ENCODE measurements at regions not wholly inside any gene's neighbourhood (a gene's known extent, or its start where the extent isn't known, plus 50 kb on each side); places are given as distances from the start of the nearest gene placed in this dataset.

DNA sequence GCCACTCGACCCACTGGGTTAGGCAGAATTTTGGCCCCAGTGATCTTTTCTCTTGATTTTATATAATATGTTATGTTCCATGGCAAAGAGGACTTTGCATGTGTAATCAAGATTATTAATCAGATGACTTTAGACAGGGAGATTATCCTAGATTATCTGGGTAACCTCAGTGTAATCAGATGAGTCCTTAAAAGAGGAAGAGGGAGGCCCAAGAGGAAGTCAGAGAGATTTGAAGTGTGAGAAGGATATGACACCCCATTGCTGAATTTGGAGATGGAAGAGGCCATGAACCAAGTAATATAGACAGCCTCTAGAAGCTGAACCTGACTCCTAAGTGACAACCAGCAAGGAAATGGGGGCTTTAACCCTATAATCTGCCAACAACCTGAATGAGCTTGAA, 117.1 kb upstream of the CSF3R start:
- TF ChIP-seq, protein P1, sequence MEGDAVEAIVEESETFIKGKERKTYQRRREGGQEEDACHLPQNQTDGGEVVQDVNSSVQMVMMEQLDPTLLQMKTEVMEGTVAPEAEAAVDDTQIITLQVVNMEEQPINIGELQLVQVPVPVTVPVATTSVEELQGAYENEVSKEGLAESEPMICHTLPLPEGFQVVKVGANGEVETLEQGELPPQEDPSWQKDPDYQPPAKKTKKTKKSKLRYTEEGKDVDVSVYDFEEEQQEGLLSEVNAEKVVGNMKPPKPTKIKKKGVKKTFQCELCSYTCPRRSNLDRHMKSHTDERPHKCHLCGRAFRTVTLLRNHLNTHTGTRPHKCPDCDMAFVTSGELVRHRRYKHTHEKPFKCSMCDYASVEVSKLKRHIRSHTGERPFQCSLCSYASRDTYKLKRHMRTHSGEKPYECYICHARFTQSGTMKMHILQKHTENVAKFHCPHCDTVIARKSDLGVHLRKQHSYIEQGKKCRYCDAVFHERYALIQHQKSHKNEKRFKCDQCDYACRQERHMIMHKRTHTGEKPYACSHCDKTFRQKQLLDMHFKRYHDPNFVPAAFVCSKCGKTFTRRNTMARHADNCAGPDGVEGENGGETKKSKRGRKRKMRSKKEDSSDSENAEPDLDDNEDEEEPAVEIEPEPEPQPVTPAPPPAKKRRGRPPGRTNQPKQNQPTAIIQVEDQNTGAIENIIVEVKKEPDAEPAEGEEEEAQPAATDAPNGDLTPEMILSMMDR (IDR thresholded peaks at IDR 0.05): no peak
- intact Hi-C loops (cut with DNase I; ENCODE audit: low total_unique reads): no loop called here
- H3K4me1 ChIP-seq: no peaks in the 10 kb centered on the region
- no peaks in the 10 kb centered on the region for H3K36me3 ChIP-seq (ENCODE audit: low read depth, missing control alignments)
- H3K27ac ChIP-seq: no peak overlapping the region
- DNase-seq: no peak
- 85 to 100% methylated on average over 1 of the region's 1 CpG for WGBS, 2 donors
- no peak overlapping the region for H3K4me3 ChIP-seq
- H3K27me3 ChIP-seq: no peaks in the 10 kb centered on the region
- H3K9me3 ChIP-seq: no peaks in the 10 kb centered on the region

- no peaks in the 10 kb centered on the region for H3K9me3 ChIP-seq
- intact Hi-C loops (cut with DNase I; ENCODE audit: low total_unique reads): no loop called here
- TF ChIP-seq, protein P1 (IDR thresholded peaks at IDR 0.05): no peak
- H3K27ac ChIP-seq: no peak overlapping the region
- no peak overlapping the region for H3K4me3 ChIP-seq
- H3K27me3 ChIP-seq: no peaks in the 10 kb centered on the region
- no peak for DNase-seq
- H3K4me1 ChIP-seq: no peaks in the 10 kb centered on the region
- no peaks in the 10 kb centered on the region for H3K36me3 ChIP-seq (ENCODE audit: low read depth, missing control alignments)
- 70 to 83% methylated on average over 5 of the region's 5 CpGs for WGBS, 2 donors
Observed at GRCh38 chr1:36597514-36597913, 114.8 kb upstream of the CSF3R start.

GRCh38 chr1:36595921-36596320, 113.2 kb upstream of the CSF3R start:
- TF ChIP-seq, protein P1 (IDR thresholded peaks at IDR 0.05): no peak
- no peak for TF ChIP-seq POLR2A (IDR thresholded peaks at IDR 0.05)
- H3K9me3 ChIP-seq: no peaks in the 10 kb centered on the region
- DNase-seq: no peak
- WGBS, 2 donors: 80 to 82% methylated on average over 10 to 11 of the region's 11 CpGs
- no peaks in the 10 kb centered on the region for H3K36me3 ChIP-seq (ENCODE audit: low read depth, missing control alignments)
- intact Hi-C loops (cut with DNase I; ENCODE audit: low total_unique reads): no loop called here
- no peak overlapping the region for H3K4me3 ChIP-seq
- H3K27ac ChIP-seq: no peak overlapping the region
- no peaks in the 10 kb centered on the region for H3K4me1 ChIP-seq
- no peaks in the 10 kb centered on the region for H3K27me3 ChIP-seq

GRCh38 chr1:36595349-36595748, 112.6 kb upstream of the CSF3R start:
- TF ChIP-seq, protein P1 (IDR thresholded peaks at IDR 0.05): no peak
- no peak for TF ChIP-seq POLR2A (IDR thresholded peaks at IDR 0.05)
- H3K27ac ChIP-seq: no peak overlapping the region
- H3K4me3 ChIP-seq: no peak overlapping the region
- H3K4me1 ChIP-seq: peaks cover 4% of the 10 kb centered on the region
- H3K27me3 ChIP-seq: no peaks in the 10 kb centered on the region
- WGBS, 2 donors: 31 to 46% methylated on average over 11 of the region's 11 CpGs
- no peak for DNase-seq
- intact Hi-C loops (cut with DNase I; ENCODE audit: low total_unique reads): no loop called here
- no peaks in the 10 kb centered on the region for H3K36me3 ChIP-seq (ENCODE audit: low read depth, missing control alignments)
- no peaks in the 10 kb centered on the region for H3K9me3 ChIP-seq

DNA sequence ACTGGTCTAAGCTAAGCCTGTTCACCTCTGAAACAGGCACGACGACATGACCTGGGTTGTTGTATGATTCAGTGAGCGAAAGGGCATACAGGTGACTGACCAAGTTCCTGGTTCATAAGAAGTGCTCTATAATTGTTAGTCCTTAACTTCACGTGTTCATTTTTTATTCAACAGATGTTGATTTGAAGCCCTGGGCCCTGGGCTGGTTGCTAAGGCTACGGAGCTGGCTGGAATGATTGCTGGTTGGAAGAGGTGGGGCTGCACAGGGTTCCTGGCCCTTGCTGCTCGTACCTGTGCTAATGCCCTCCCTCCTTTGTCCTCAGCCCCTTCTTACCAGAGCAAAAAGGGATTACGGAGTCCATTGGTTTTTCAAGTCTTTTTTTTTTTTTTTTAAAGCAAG, 111.3 kb upstream of the CSF3R start:
- intact Hi-C loops (cut with DNase I; ENCODE audit: low total_unique reads): no loop called here
- DNase-seq: no peak
- Histone ChIP-seq H3K27me3 (no peaks in the 10 kb centered on the region), H3K4me3 (no peak overlapping the region), H3K9me3 (no peaks in the 10 kb centered on the region), H3K36me3 (ENCODE audit: low read depth, missing control alignments) (no peaks in the 10 kb centered on the region), H3K4me1 (peaks cover 8% of the 10 kb centered on the region), H3K27ac (no peak overlapping the region)
- TF ChIP-seq, protein P1 (IDR thresholded peaks at IDR 0.05): no peak
- no peak for TF ChIP-seq POLR2A (IDR thresholded peaks at IDR 0.05)
- 78 to 81% methylated on average over 4 to 7 of the region's 7 CpGs for WGBS, 2 donors

Data from testis (tissue), 2 donors.